Activated CD8-positive, alpha-beta T cell treated with anti-CD3 and anti-CD28 coated beads for 36 hours (primary cell): ENCODE measurements at regions not wholly inside any gene's neighbourhood (a gene's known extent, or its start where the extent isn't known, plus 50 kb on each side); places are given as distances from the start of the nearest gene placed in this dataset.

ENCODE experiments used
- ATAC-seq: fragments of 200-7000 bp; cut with Tn5 transposase; one replicate; pipeline ENCODE4 v1.10.0; 2021; ENCODE audit warnings: mild to moderate bottlenecking, moderate library complexity
- CTCF ChIA-PET: fragments of 350-600 bp; sonication (Branson Sonifier 250); formaldehyde crosslinking; loops from one replicate; lab custom pipeline; 2021; ENCODE audit warnings: antibody characterized with exemption; lab: Charles Lee
- POLR2A ChIA-PET: fragments of 350-600 bp; sonication (Branson Sonifier 250); formaldehyde crosslinking; loops from one replicate; lab custom pipeline; 2021; ENCODE audit warnings: antibody characterized with exemption; lab: Charles Lee
- DNase-seq: peaks from one replicate; pipeline ENCODE4 v3.0.0-alpha.2; 2020
- H3K27ac Mint-ChIP-seq: one replicate; pipeline ENCODE4 v1.8.0; 2021; ENCODE audit warnings: mild to moderate bottlenecking, mixed read lengths
- H3K27me3 Mint-ChIP-seq: one replicate; pipeline ENCODE4 v1.8.0; 2021; ENCODE audit warnings: mixed read lengths
- H3K36me3 Mint-ChIP-seq: one replicate; pipeline ENCODE4 v1.8.0; 2021; ENCODE audit warnings: low read depth, mixed read lengths
- H3K4me1 Mint-ChIP-seq: one replicate; pipeline ENCODE4 v1.8.0; 2021; ENCODE audit warnings: low read depth, mixed read lengths
- H3K4me3 Mint-ChIP-seq: one replicate; pipeline ENCODE4 v1.8.0; 2021; ENCODE audit warnings: mild to moderate bottlenecking, moderate library complexity, mixed read lengths
- H3K9me3 Mint-ChIP-seq: one replicate; pipeline ENCODE4 v1.8.0; 2021; ENCODE audit warnings: mixed read lengths
- intact Hi-C: fragments of 100-400 bp; cut with micrococcal nuclease; formaldehyde crosslinking; loops from one replicate; pipeline ENCODE4 v1.10.0; 2022
- TF ChIP-seq, protein P1 (sequence below): fragments of 200-600 bp; IDR thresholded peaks from one replicate; pipeline ENCODE4 v1.8.0; 2022; ENCODE audit warnings: antibody characterized with exemption, mild to moderate bottlenecking

DNA sequence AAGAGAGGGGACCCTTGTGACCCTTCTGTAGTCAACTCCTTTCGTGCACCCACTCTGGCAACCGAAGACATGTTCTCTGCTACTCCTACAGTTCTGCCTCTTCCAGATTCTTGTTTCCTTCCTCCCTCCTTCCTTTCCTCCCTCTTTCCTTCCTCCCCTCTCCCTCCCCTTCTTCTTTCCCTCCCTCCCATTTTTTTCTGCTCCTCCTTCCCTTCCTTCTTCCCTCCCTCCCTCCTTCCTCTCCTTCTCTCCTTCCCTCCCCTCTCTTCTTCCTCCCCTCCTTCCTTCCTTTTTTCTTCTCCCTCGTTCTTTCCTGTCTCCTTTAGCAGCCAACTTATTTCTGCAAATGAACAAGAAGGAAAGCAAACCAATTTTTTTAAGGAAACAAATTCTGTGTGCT is 111.5 kb downstream of the NPTX2 start:
- Mint-ChIP-seq H3K27ac (no peak overlapping the region), H3K27me3 (peaks cover 10% of the 10 kb centered on the region), H3K4me3 (no peak overlapping the region), H3K36me3 (no peaks in the 10 kb centered on the region), H3K4me1 (no peaks in the 10 kb centered on the region), H3K9me3 (peaks cover 7% of the 10 kb centered on the region)
- TF ChIP-seq, protein P1, sequence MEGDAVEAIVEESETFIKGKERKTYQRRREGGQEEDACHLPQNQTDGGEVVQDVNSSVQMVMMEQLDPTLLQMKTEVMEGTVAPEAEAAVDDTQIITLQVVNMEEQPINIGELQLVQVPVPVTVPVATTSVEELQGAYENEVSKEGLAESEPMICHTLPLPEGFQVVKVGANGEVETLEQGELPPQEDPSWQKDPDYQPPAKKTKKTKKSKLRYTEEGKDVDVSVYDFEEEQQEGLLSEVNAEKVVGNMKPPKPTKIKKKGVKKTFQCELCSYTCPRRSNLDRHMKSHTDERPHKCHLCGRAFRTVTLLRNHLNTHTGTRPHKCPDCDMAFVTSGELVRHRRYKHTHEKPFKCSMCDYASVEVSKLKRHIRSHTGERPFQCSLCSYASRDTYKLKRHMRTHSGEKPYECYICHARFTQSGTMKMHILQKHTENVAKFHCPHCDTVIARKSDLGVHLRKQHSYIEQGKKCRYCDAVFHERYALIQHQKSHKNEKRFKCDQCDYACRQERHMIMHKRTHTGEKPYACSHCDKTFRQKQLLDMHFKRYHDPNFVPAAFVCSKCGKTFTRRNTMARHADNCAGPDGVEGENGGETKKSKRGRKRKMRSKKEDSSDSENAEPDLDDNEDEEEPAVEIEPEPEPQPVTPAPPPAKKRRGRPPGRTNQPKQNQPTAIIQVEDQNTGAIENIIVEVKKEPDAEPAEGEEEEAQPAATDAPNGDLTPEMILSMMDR = no peak
- intact Hi-C loops = no loop called here
- no peak for DNase-seq
- ChIA-PET CTCF (no interaction called here), POLR2A (no interaction called here)
- no peak for ATAC-seq

- ATAC-seq (no peak), DNase-seq (no peak)
- Mint-ChIP-seq H3K4me1 (no peaks in the 10 kb centered on the region), H3K9me3 (peaks cover 7% of the 10 kb centered on the region), H3K4me3 (no peak overlapping the region), H3K36me3 (no peaks in the 10 kb centered on the region), H3K27me3 (peaks cover 11% of the 10 kb centered on the region), H3K27ac (no peak overlapping the region)
- TF ChIP-seq, protein P1 = no peak
- POLR2A ChIA-PET = no interaction called here
- intact Hi-C loops = no loop called here
- CTCF ChIA-PET = interaction anchor here (0.9 kb wide), 1 partner anchor 308 kb away, joined by 3 read pairs; no protein-coding TSS in a partner anchor
Observed at GRCh38 chr7:98729121-98729520, 112.0 kb downstream of the NPTX2 start.

DNA sequence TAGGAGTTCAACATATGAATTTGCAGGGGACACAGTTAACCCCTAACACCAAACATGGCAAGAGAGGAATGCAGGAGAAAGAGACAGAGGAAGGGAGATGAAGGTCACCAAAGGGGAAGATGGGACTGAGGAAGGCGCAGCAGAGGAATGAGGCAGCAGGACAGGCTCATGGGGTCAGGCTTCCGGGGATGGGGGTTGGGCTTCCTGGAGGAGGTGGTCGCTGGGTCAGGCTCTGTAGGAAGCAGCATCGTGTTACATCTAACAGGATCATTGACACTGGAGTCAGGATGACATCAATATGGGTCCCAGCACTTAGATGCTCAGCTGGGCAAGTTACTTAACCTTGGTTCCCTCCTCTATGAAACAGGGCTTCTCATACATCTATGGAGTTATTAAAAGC is 113.2 kb downstream of the NPTX2 start:
- intact Hi-C loops = no loop called here
- Mint-ChIP-seq H3K9me3 (peaks cover 7% of the 10 kb centered on the region), H3K27me3 (peaks cover 12% of the 10 kb centered on the region), H3K27ac (no peak overlapping the region), H3K36me3 (no peaks in the 10 kb centered on the region), H3K4me1 (no peaks in the 10 kb centered on the region), H3K4me3 (no peak overlapping the region)
- TF ChIP-seq, protein P1 = no peak
- ChIA-PET CTCF (interaction anchor here (1.1 kb wide), 1 partner anchor 16 kb away, joined by 3 read pairs; no protein-coding TSS in a partner anchor), POLR2A (no interaction called here)
- ATAC-seq = no peak
- no peak for DNase-seq

DNA sequence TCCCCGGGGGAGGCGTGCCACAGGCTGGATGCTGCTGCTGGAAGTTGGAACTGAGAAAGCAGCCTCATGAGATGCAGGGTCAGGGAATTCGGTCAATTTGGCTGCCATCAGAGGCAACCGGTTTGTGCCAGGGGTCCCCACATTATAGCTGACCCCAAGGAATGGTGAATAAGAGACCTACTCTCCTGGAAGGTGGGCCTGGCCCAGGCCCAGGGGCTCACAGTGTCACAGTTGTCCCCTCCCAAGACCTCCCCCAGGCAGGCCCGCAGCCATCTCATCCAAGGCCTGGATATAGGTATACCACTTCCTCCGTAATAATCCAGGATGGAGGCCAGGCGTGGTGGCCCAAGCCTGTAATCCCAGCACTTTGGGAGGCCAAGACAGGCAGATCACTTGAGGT is 114.6 kb downstream of the NPTX2 start:
- Mint-ChIP-seq H3K36me3 (no peaks in the 10 kb centered on the region), H3K27me3 (peaks cover 12% of the 10 kb centered on the region), H3K4me3 (no peak overlapping the region), H3K4me1 (no peaks in the 10 kb centered on the region), H3K27ac (no peak overlapping the region), H3K9me3 (peaks cover 7% of the 10 kb centered on the region)
- TF ChIP-seq, protein P1 = no peak
- ATAC-seq (no peak), DNase-seq (no peak)
- intact Hi-C loops = no loop called here
- ChIA-PET POLR2A (no interaction called here), CTCF (interaction anchor here (1.0 to 1.6 kb wide), 3 partner anchors 14 to 109 kb away, joined by 3 to 4 read pairs (median 4); no protein-coding TSS in a partner anchor)

DNA sequence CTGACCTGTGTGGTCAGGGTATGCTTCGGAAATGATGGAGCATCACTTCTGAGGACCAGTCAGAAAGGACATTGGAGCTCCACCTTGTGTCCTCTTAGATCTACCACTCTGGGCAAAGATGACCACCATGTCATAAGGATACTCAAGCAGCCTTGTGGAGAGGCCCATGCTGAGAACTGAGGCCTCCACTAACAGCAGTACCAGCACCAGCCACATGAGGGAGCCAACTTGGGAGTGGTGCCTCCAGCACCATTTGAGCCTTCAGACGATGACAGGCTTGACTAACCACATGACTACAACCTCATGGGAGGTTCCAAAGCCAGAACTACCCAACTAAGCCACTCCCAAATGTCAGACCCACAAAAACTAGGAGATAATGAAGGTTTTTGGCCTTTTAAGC is 116.0 kb downstream of the NPTX2 start:
- ATAC-seq (peak; percentile 90), DNase-seq (peak; percentile 76)
- TF ChIP-seq, protein P1 = peak; percentile 58
- Mint-ChIP-seq H3K27me3 (peaks cover 7% of the 10 kb centered on the region), H3K9me3 (peaks cover 7% of the 10 kb centered on the region), H3K27ac (no peak overlapping the region), H3K4me1 (no peaks in the 10 kb centered on the region), H3K36me3 (no peaks in the 10 kb centered on the region), H3K4me3 (no peak overlapping the region)
- intact Hi-C loops = no loop called here
- ChIA-PET POLR2A (no interaction called here), CTCF (interaction anchor here (1.2 to 1.6 kb wide), 2 partner anchors 100 to 108 kb away, joined by 3 to 4 read pairs; no protein-coding TSS in a partner anchor)
